MCF 10A (cell line): ENCODE measurements at regions not wholly inside any gene's neighbourhood (a gene's known extent, or its start where the extent isn't known, plus 50 kb on each side); places are given as distances from the start of the nearest gene placed in this dataset.

Experiments
- BruUV-seq: library from RNA; stranded (reverse); fragments of 400-500 nt; replicated peaks from 2 replicates; lab custom pipeline; 2021; lab: Mats Ljungman, UMichigan
- CTCF ChIA-PET: fragments of 300-600 bp; sonication (Branson Sonifier 250); formaldehyde crosslinking; extraction: SDS; loops from one replicate; lab custom pipeline; 2021; ENCODE audit warnings: antibody characterized with exemption, inconsistent platforms; lab: Yijun Ruan, JAX
- POLR2A ChIA-PET: fragments of 300-600, 350-650 bp; sonication (Branson Sonifier 250); formaldehyde crosslinking; extraction: SDS; loops from one replicate; lab custom pipeline; 2020; ENCODE audit warnings: antibody characterized with exemption, inconsistent platforms; lab: Yijun Ruan, JAX
- DNase-seq: peaks from one replicate; pipeline ENCODE4 v3.0.0-alpha.2; 2018; ENCODE audit not compliant: unreplicated experiment
- H3K27ac Mint-ChIP-seq: one replicate; pipeline ENCODE4 v1.8.0; 2022; ENCODE audit warnings: mild to moderate bottlenecking, low read depth, mixed read lengths; ENCODE audit not compliant: unreplicated experiment
- H3K27me3 Mint-ChIP-seq: one replicate; pipeline ENCODE4 v1.8.0; 2022; ENCODE audit warnings: mixed read lengths; ENCODE audit not compliant: insufficient read depth, unreplicated experiment
- H3K36me3 Mint-ChIP-seq: one replicate; pipeline ENCODE4 v1.8.0; 2022; ENCODE audit warnings: mild to moderate bottlenecking, moderate library complexity, mixed read lengths; ENCODE audit not compliant: insufficient read depth, unreplicated experiment
- H3K4me1 Mint-ChIP-seq: one replicate; pipeline ENCODE4 v1.8.0; 2022; ENCODE audit warnings: mixed read lengths; ENCODE audit not compliant: insufficient read depth, unreplicated experiment
- H3K4me3 Mint-ChIP-seq: one replicate; pipeline ENCODE4 v1.8.0; 2022; ENCODE audit warnings: mild to moderate bottlenecking, moderate library complexity, mixed read lengths; ENCODE audit not compliant: unreplicated experiment
- H3K9me3 Mint-ChIP-seq: one replicate; pipeline ENCODE4 v1.8.0; 2022; ENCODE audit warnings: mixed read lengths; ENCODE audit not compliant: unreplicated experiment
- intact Hi-C: fragments of 100-400 bp; cut with micrococcal nuclease; formaldehyde crosslinking; loops from 2 replicates; pipeline ENCODE4 v1.14.1; 2022
- TF ChIP-seq, protein P1 (sequence below): fragments of 200-600 bp; IDR thresholded peaks from one replicate; pipeline ENCODE4 v1.8.0; 2022; ENCODE audit warnings: antibody characterized with exemption, mild to moderate bottlenecking; ENCODE audit not compliant: unreplicated experiment

DNA sequence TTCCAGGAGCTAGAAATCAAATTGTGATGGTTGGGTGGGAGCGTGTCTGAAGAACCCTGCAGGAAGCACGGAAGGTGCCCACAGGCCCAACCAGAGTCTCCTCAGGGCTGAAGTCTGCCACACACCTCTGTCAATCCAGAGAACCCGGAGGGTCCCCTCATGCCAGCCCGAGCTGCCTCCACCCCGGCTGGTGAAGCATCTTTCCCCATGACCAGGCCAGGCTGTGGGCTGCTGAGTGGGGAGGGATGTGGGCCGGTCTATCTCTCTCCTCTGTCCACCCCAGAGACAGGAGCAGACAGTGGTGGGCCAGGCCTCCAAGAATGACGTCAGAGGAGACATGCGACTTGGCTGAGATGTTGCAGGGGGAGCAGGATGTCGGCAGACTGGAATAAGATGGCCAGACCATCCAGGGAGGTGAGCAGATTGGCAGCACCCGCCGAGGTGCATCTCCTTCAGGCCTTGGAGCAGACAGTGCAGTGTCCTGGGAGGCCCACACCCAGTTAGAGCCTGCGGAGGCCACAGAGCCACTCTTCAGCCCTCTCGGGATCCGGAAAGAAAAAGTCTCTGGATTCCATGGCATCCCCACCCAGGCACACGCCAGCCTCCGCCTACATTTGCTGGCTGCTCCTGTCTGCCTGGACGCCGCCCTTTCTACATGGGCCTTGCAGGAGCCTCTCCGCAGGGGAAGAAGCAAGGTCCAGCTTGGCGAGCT lies 1524.9 kb downstream of the BRD1 start:
- CTCF ChIA-PET, result interaction anchor here (0.6 kb wide), 1 partner anchor 783 kb away, joined by 3 read pairs; no protein-coding TSS in a partner anchor

DNA sequence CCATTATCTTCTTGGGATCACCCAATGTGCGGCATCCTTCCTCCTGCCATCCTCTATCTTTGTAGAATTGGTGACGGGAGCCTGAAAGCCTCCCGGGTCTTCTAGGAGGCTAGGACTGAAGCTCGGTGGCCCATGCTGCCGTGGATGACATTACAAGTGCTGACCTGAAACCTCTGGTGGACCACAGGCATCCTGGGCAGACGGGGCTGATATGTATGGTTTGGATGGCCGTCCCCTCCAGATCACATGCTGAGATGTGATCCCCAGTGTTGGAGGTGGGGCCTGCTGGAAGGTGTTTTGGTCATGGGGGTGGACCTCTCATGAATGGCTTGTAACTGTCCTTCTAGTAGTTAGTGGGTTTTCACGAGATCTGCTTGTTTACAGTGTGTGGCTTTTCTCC lies 1525.8 kb downstream of the BRD1 start:
- intact Hi-C loops, result no loop called here
- no peaks in the 10 kb centered on the region for H3K27me3 Mint-ChIP-seq
- TF ChIP-seq, protein P1, sequence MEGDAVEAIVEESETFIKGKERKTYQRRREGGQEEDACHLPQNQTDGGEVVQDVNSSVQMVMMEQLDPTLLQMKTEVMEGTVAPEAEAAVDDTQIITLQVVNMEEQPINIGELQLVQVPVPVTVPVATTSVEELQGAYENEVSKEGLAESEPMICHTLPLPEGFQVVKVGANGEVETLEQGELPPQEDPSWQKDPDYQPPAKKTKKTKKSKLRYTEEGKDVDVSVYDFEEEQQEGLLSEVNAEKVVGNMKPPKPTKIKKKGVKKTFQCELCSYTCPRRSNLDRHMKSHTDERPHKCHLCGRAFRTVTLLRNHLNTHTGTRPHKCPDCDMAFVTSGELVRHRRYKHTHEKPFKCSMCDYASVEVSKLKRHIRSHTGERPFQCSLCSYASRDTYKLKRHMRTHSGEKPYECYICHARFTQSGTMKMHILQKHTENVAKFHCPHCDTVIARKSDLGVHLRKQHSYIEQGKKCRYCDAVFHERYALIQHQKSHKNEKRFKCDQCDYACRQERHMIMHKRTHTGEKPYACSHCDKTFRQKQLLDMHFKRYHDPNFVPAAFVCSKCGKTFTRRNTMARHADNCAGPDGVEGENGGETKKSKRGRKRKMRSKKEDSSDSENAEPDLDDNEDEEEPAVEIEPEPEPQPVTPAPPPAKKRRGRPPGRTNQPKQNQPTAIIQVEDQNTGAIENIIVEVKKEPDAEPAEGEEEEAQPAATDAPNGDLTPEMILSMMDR, result no peak
- peaks cover 10% of the 10 kb centered on the region for H3K36me3 Mint-ChIP-seq
- H3K4me3 Mint-ChIP-seq, result no peak overlapping the region
- no peaks in the 10 kb centered on the region for H3K4me1 Mint-ChIP-seq
- ChIA-PET CTCF (no interaction called here), POLR2A (no interaction called here)
- no peak overlapping the region for H3K27ac Mint-ChIP-seq
- H3K9me3 Mint-ChIP-seq, result peaks cover 16% of the 10 kb centered on the region
- no TSS peak for BruUV-seq
- DNase-seq, result no peak

More for the DNA sequence above, 1524.9 kb downstream of the BRD1 start:
- intact Hi-C loops, result no loop called here
- TF ChIP-seq, protein P1, result no peak
- Mint-ChIP-seq H3K27ac (no peak overlapping the region), H3K9me3 (peaks cover 16% of the 10 kb centered on the region), H3K4me1 (no peaks in the 10 kb centered on the region), H3K4me3 (no peak overlapping the region), H3K36me3 (peaks cover 10% of the 10 kb centered on the region), H3K27me3 (no peaks in the 10 kb centered on the region)
- no peak for DNase-seq
- no TSS peak for BruUV-seq
- POLR2A ChIA-PET, result no interaction called here

DNA sequence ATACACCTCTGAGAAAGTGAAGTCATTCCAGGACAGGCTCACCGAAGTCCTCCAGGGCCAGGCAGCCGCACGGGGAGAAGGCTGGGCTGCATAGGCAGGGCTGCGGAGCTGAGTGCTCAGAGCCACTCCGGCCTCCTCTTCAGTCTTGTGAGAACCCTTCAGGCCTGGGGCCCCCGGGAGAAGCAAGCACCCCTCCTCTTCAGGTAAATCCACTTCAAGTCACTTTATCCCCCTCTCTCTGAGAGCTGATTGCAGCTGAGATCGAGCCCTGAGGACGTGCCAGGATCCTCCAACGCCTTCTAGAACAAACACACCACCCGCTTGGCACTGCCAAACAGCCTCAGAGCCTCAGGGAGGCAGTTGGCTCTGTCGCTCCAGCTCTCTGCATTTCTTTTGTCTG lies 1526.3 kb downstream of the BRD1 start:
- Mint-ChIP-seq H3K27ac (no peak overlapping the region), H3K4me3 (no peak overlapping the region), H3K27me3 (no peaks in the 10 kb centered on the region), H3K36me3 (peaks cover 10% of the 10 kb centered on the region), H3K4me1 (no peaks in the 10 kb centered on the region), H3K9me3 (peaks cover 19% of the 10 kb centered on the region)
- CTCF ChIA-PET, result no interaction called here
- no TSS peak for BruUV-seq
- POLR2A ChIA-PET, result no interaction called here
- DNase-seq, result no peak
- intact Hi-C loops, result no loop called here
- TF ChIP-seq, protein P1, result no peak

DNA sequence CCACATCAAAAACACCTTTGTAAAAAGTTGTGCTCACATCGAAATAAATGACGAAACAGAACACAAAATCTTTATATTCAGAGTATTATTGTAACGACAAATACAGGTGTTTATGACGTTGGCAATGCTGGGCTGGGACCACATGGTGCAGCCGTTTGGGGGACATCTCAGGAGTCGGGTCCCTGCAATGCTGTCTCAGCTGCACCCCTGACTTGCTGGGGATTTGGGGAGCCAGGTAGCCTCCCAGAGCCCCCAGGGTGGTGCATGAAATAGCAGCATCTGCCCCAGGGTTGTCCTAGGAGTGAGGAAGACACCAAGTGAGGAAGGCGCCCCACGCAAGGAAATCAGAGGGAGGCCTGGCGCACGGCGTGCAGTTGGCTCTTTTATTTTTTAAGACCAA lies 1526.8 kb downstream of the BRD1 start:
- ChIA-PET POLR2A (no interaction called here), CTCF (no interaction called here)
- DNase-seq, result no peak
- no peak overlapping the region for H3K27ac Mint-ChIP-seq
- peaks cover 23% of the 10 kb centered on the region for H3K9me3 Mint-ChIP-seq
- H3K27me3 Mint-ChIP-seq, result no peaks in the 10 kb centered on the region
- H3K4me1 Mint-ChIP-seq, result no peaks in the 10 kb centered on the region
- intact Hi-C loops, result no loop called here
- TF ChIP-seq, protein P1, result no peak
- peaks cover 10% of the 10 kb centered on the region for H3K36me3 Mint-ChIP-seq
- BruUV-seq, result no TSS peak
- no peak overlapping the region for H3K4me3 Mint-ChIP-seq
